Stimulated activated naive CD8-positive, alpha-beta T cell treated with anti-CD3 and anti-CD28 coated beads, Interleukin-15, amount 100 ng/mL, for 72 hours (primary cell): ENCODE measurements at regions not wholly inside any gene's neighbourhood (a gene's known extent, or its start where the extent isn't known, plus 50 kb on each side); places are given as distances from the start of the nearest gene placed in this dataset.

Experiments
- ATAC-seq: fragments of 150-1000 bp; cut with Tn5 transposase; 2 replicates; pipeline ENCODE4 v1.10.0; 2021; ENCODE audit warnings: mild to moderate bottlenecking, moderate library complexity
- DNase-seq, 2 donors: peaks; one replicate each; pipeline ENCODE4 v3.0.0; 2021 to 2022
- H3K27ac Mint-ChIP-seq, 2 donors: one replicate each; pipeline ENCODE4 v1.8.0; 2022; ENCODE audit warnings: mild to moderate bottlenecking in 2 of 2, mixed read lengths in 2 of 2, moderate library complexity in 2 of 2
- H3K27me3 Mint-ChIP-seq: one replicate; pipeline ENCODE4 v1.8.0; 2022; ENCODE audit warnings: mixed read lengths
- H3K4me1 Mint-ChIP-seq: one replicate; pipeline ENCODE4 v1.8.0; 2022; ENCODE audit warnings: mild to moderate bottlenecking, mixed read lengths
- H3K4me3 Mint-ChIP-seq, 2 donors: one replicate each; pipeline ENCODE4 v1.8.0; 2022; ENCODE audit warnings: mild to moderate bottlenecking in 2 of 2, mixed read lengths in 2 of 2, moderate library complexity in 1 of 2
- H3K9me3 Mint-ChIP-seq, 2 donors: one replicate each; pipeline ENCODE4 v1.8.0; 2022; ENCODE audit warnings: mixed read lengths in 2 of 2

DNA sequence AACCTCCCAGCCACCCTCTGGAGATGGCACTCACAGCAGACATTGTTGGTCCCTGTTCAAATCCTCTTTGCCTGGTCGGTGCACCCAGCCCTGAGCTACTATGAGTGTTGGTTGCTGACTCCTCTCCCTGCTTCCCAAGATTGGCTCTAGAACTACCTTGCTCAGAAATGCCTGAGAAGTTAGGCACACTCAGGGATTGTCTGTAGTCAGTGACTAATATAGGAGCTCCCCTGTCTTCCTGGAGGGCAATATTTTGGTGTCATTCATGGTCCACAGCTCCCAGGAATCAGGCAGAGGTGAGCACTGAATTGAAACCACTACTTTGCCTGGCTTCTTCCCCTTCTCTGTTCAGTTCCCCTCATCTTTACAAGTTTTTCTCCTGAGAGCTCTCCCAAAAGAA, 325.9 kb downstream of the MIAT start:
- ATAC-seq (no peak), DNase-seq (no peak)
- Mint-ChIP-seq H3K9me3 (no peaks in the 10 kb centered on the region), H3K4me1 (no peaks in the 10 kb centered on the region), H3K4me3 (no peak overlapping the region), H3K27me3 (no peaks in the 10 kb centered on the region), H3K27ac (no peak overlapping the region)

DNA sequence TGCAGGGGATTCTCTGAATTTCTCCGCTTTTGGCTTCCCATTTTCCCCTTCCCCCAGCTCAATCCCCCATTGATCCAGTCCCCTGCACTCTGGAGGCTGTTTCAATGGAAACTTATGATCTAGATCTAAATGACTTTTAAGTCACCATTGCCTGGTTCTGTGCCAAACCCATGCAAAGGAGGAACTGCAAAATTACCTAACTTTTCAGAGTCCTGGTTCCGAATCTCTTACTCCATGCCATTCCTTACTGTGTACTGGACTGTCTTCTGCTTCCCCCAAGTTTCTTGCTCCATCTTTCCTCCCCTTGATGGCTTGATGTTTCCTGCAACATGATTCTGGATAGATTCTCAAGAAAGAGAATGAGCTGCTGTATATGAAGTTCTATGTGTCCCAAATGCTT, 327.8 kb downstream of the MIAT start:
- Mint-ChIP-seq H3K27me3 (no peaks in the 10 kb centered on the region), H3K27ac (no peak overlapping the region), H3K4me3 (no peak overlapping the region), H3K9me3 (no peaks in the 10 kb centered on the region), H3K4me1 (no peaks in the 10 kb centered on the region)
- no peak for ATAC-seq
- DNase-seq: no peak

DNA sequence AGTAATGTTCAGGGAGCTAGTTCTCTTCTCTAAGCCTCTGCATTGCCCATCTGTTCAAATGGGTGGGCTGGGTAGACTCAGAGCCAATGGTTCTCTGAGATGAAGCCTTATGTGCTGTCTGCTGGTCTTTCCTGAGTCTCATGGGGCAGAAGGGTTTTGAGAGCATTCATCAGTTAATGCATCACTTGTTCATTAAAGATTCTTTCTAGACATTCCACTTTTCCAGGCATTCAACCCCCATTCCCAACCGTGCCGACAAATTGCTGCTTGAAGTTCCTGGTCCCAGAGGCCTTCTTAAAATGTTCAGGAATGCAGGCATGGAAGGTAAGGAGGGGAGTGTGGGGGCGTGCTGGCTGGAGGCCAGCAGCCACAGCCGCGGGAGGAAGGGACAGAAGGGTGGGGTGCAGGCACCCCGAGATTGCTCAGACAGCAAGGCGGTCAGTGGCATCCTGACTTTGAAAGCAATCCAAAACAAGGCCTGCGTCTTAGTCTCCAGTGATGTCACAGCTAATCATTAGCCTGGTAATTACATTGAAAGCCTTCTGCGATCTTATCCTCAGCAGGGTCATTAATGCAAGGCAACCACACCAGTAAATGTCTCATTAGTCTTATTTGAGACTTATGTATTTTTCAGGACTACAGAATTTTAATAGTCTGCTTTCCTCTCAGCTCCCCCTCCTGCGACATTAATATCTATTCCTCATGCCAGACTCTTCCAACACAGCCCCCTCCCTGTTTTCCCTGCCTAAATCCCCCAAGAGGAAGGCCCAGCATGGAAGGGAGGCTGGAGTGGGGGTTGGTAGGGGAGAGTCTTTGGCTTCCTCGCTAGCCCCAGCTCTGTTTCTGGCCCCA, 328.8 kb downstream of the MIAT start:
- H3K9me3 Mint-ChIP-seq: no peaks in the 10 kb centered on the region
- ATAC-seq: no peak
- H3K27ac Mint-ChIP-seq: no peak overlapping the region
- no peaks in the 10 kb centered on the region for H3K27me3 Mint-ChIP-seq
- no peak overlapping the region for H3K4me3 Mint-ChIP-seq
- no peak for DNase-seq
- H3K4me1 Mint-ChIP-seq: no peaks in the 10 kb centered on the region

DNA sequence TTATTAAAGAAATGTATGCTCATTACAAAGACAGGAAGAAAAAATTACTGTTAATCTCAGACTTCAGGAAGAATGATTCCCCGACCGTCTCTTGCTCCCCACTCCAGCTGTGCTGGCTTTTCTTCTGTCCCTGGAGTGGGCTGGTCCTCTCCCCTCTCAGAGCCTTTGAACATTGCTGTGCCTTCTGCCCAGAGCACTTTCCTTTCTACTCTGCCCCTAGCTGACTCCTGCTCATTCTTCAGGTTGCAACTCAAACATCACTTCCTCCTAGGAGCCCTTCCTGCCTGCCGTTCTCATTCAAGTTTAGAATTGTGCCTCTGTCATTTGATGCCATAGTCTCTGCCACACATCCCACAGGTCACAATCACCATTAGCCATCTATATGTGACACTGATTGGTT, 329.5 kb downstream of the MIAT start:
- Mint-ChIP-seq H3K27ac (no peak overlapping the region), H3K4me3 (no peak overlapping the region), H3K9me3 (no peaks in the 10 kb centered on the region), H3K27me3 (no peaks in the 10 kb centered on the region), H3K4me1 (no peaks in the 10 kb centered on the region)
- no peak for DNase-seq
- ATAC-seq: no peak

DNA sequence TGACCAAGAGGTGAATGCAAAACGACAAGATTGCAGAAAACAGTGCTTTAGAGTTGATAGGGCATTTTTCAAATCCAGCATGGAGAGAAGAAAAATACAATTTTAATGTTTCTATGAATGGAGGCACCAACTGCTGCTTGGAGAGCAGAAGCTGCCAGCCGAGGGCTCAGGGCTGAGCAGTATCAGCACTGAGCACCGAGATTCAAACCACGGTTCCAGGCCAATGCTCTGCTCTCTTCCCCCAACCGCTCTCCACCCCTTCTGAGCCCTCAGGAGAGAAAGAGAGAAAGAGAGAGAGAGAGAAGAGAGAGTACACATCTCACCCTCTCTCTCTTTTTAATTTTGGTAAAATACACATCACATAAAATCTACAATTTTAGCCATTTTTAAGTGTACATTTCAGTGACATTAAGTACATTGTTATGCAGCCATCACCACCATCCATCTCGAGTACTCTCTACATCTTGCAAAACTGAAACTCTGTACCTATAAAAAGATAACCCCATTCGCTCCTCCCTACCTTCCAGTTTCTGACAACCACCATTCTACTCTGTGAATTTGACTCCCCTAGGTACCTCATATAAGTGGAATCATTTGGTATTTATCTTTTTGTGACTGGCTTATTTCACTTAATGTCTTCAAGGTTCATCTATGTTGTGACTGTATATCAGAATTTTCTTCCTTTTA, 333.3 kb downstream of the MIAT start:
- Mint-ChIP-seq H3K27me3 (no peaks in the 10 kb centered on the region), H3K4me3 (no peak overlapping the region), H3K9me3 (no peaks in the 10 kb centered on the region), H3K27ac (no peak overlapping the region), H3K4me1 (no peaks in the 10 kb centered on the region)
- ATAC-seq: no peak
- DNase-seq: no peak

DNA sequence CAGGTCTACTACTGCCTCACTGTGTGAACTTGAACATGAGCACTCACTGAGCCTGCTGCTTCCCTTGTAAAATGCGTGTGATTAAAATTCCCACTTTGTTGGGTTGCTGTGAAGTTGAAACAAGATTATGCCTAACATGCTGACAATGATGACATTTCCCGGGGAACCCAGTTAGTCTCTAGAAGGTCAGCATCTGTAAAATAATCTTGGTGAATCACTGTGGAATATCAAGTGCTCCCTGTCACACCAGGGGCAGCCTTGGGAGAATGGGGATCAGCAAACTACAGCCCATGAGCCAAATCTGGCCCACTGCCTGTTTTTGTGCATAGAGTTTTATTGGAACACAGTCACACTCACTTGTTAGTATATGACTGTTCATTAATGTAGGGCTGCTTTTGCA, 335.2 kb downstream of the MIAT start:
- no peak for DNase-seq
- Mint-ChIP-seq H3K4me1 (no peaks in the 10 kb centered on the region), H3K4me3 (no peak overlapping the region), H3K27ac (no peak overlapping the region), H3K27me3 (no peaks in the 10 kb centered on the region), H3K9me3 (no peaks in the 10 kb centered on the region)
- ATAC-seq: no peak

DNA sequence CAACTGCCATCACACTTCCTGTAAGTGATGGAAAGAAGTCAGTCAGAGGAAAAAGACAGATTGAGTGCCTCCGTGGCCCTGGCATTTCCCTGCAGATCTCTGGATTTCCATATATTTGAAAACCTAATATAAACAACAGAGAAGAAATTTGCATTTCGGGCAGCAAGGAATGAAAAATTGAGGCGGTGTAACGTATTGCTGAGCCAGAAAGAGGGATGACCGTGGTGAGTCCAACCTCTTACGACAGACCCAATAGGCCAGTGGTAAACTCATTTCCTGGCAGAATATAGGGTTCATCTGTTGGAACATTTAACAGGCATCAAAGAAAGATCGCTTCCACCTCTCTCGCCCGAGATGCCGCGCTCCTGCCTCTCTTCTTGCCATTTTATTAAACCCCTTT, 336.5 kb downstream of the MIAT start:
- no peak for ATAC-seq

DNA sequence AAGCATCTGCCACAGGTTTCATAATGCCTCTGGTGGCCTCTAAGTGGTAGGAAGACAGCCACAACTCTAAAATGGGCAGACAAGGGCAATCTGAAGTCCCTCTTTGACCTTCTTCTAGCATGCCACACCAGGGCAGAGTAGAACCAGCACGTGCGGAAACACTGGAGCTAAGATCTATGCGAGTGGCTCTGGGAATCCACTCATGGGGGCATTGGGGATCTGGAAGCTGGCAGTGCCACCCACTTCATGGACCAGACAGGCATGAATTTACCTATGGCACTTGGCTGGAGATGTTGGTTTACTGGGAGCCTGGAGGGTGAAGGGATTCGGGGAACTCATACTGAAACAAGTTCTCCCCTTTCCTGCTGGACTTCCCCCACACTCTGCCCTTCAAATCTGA, 337.4 kb downstream of the MIAT start:
- Mint-ChIP-seq H3K27ac (no peak overlapping the region), H3K9me3 (no peaks in the 10 kb centered on the region), H3K4me3 (no peak overlapping the region), H3K27me3 (no peaks in the 10 kb centered on the region), H3K4me1 (no peaks in the 10 kb centered on the region)
- ATAC-seq: no peak
- no peak for DNase-seq

More for the DNA sequence above, 336.5 kb downstream of the MIAT start:
- Mint-ChIP-seq H3K4me3 (no peak overlapping the region), H3K9me3 (no peaks in the 10 kb centered on the region), H3K27ac (no peak overlapping the region), H3K4me1 (no peaks in the 10 kb centered on the region), H3K27me3 (no peaks in the 10 kb centered on the region)
- DNase-seq: no peak

DNA sequence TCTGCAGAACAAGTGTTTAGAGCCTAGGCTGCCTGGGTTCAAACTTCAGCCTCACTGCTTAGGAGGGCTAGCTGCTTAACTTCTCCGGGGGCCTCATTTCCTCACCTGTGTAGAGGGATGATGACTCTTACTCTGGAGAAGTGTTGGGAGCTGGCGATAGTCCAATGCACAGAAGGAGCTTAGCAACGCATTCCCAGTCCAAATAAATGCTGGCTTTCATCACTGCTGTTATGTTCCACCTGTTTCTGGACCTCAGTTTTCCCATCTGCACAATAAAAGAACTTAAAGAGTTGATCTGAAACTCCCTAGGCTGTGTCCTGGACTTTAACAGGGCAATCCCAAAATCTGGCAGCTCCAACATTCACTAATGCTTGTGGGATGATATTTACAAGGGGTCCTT, 337.8 kb downstream of the MIAT start:
- no peak overlapping the region for H3K4me3 Mint-ChIP-seq
- H3K27me3 Mint-ChIP-seq: no peaks in the 10 kb centered on the region
- DNase-seq (no peak), ATAC-seq (no peak)
- no peaks in the 10 kb centered on the region for H3K4me1 Mint-ChIP-seq
- no peaks in the 10 kb centered on the region for H3K9me3 Mint-ChIP-seq
- no peak overlapping the region for H3K27ac Mint-ChIP-seq

DNA sequence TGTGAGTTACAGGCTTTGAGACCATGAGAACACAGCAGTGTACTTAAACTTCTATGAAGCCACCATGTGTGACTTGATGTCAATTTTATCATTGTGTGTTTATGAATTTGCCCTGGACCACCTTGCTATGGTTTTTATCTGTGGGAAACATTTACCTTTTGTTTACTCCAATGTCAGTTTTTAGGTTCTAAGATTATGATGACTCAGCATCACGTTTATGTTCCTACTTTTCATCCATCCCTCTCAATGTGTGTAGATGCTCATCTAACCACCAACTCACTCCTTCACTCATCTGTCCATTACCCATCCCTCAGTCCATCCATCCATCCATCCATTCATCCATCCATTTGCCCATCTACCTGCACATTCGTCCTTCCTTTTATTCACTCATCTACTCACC, 338.8 kb downstream of the MIAT start:
- H3K27me3 Mint-ChIP-seq: no peaks in the 10 kb centered on the region
- no peak for ATAC-seq
- H3K4me1 Mint-ChIP-seq: no peaks in the 10 kb centered on the region
- H3K9me3 Mint-ChIP-seq: no peaks in the 10 kb centered on the region
- no peak for DNase-seq
- H3K27ac Mint-ChIP-seq: no peak overlapping the region
- no peak overlapping the region for H3K4me3 Mint-ChIP-seq

DNA sequence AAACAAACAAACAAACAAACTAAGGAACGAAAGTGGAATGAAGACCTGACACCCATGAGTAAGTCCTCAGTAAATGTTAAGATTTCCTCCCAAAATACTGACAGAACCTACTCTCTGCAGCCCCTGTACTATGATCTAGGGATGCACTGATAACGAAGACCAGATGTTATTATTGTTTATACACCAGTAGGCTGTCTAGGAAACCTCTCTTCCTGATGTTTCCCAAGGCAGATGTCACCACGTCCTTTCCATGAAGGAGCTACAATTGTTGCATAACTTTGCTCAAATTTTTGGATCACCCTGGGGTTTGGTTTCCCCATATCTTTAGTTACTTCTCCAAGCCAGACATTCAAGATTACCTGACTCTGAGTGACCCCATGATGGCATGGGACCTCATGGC, 340.7 kb downstream of the MIAT start:
- no peak overlapping the region for H3K4me3 Mint-ChIP-seq
- DNase-seq: no peak

DNA sequence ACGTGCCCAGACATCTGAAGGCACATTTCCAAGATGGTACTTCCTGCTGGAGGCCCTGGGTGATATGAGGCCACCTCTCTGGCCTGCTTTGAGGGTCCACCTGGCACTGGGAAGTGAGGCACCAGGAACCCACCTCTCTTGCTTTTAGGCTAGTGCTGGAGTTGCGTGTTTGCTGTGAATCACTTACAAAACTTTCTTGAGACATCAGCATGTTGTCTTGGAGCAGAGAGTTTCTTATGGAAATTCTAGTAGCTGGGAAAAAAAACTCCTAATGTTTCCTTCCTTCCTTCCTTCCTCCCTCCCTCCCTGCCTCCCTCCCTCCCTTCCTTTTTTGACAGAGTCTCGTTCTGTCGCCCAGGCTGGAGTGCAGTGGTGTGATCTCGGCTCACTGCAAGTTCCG, 341.3 kb downstream of the MIAT start:
- no peak overlapping the region for H3K27ac Mint-ChIP-seq
- no peaks in the 10 kb centered on the region for H3K9me3 Mint-ChIP-seq
- H3K27me3 Mint-ChIP-seq: no peaks in the 10 kb centered on the region
- no peak overlapping the region for H3K4me3 Mint-ChIP-seq
- DNase-seq (no peak), ATAC-seq (no peak)
- no peaks in the 10 kb centered on the region for H3K4me1 Mint-ChIP-seq

More for the DNA sequence above, 340.7 kb downstream of the MIAT start:
- ATAC-seq: no peak
- Mint-ChIP-seq H3K27me3 (no peaks in the 10 kb centered on the region), H3K4me1 (no peaks in the 10 kb centered on the region), H3K27ac (no peak overlapping the region), H3K9me3 (no peaks in the 10 kb centered on the region)

DNA sequence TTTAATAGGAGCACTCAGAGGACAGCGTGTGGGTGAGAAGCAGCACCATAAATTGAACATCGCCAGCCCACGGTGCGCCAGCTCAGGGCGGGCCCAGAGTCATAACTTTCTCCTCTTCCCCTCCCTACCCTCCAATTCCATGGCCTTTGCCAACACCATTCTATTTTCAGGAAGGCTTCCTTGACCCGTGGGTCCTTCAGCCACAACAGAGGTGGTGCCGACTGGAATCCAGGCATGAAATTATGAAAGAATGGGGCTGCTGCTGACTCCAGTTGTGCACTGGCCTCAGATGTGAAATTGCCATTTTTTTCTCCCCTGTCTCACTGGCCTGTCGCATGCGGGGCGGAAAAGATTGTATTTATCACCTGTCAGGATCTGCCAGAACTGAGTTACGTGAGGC, 345.9 kb downstream of the MIAT start:
- ATAC-seq (no peak), DNase-seq (no peak)
- Mint-ChIP-seq H3K27me3 (no peaks in the 10 kb centered on the region), H3K9me3 (no peaks in the 10 kb centered on the region), H3K4me3 (no peak overlapping the region), H3K27ac (no peak overlapping the region), H3K4me1 (no peaks in the 10 kb centered on the region)

DNA sequence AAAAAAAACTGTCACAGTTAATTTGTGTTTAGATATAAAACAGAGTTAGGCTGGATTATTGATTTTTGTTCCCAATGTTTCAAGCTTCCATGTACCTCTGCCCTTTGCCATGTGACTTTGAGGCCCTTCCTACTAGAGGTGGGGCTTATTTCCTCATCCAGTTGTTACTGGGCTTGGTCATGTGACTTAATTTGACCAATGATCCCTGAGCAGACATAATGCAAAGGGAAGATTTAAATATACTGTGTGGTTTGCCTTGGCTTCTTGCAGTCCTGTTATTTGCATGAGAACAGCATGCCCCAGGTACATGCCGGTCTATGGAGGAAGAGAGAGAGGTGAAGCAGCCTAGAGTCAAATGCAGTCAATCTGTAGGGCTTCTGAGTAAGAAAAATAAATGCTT, 347.0 kb downstream of the MIAT start:
- Mint-ChIP-seq H3K4me1 (no peaks in the 10 kb centered on the region), H3K9me3 (no peaks in the 10 kb centered on the region), H3K27me3 (no peaks in the 10 kb centered on the region), H3K27ac (no peak overlapping the region), H3K4me3 (no peak overlapping the region)
- DNase-seq (no peak), ATAC-seq (no peak)

DNA sequence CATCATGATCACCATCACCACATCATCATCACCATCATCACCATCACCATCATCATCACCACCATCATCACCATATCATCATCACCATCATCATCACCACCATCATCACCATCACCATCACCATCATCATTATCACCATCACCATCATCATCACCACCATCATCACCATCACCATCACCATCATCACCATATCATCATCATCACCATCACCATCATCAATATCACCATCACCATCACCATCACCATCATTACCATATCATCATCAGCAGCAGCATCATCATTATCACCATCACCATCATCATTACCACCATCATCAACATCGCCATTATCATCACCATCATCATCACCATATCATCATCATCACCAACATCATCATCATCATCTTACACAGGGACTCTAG, 351.1 kb downstream of the MIAT start:
- no peak for ATAC-seq
- DNase-seq: no peak
- Mint-ChIP-seq H3K9me3 (no peaks in the 10 kb centered on the region), H3K27ac (no peak overlapping the region), H3K27me3 (no peaks in the 10 kb centered on the region), H3K4me3 (no peak overlapping the region), H3K4me1 (no peaks in the 10 kb centered on the region)

DNA sequence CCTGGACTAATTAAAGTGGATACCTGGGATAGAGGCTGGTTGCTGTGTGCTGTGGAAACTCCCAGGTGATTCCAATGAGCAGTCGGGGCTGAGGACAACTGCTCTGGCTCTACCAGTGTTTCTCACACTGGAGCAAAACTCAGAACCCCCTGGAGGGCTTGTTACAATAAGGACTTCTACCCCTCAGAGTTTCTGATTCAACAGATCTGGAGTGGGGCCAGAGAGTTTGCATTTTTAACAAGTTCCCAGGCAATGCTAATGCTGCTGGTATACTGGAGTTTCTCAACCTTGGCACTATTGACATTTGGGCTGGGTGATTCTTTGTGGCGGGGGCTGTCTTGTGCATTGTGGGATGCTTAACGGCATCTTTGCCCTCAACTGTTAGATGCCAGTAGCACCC, 353.7 kb downstream of the MIAT start:
- DNase-seq: no peak
- Mint-ChIP-seq H3K27ac (no peak overlapping the region), H3K27me3 (no peaks in the 10 kb centered on the region), H3K4me1 (no peaks in the 10 kb centered on the region), H3K4me3 (no peak overlapping the region), H3K9me3 (no peaks in the 10 kb centered on the region)
- ATAC-seq: no peak

DNA sequence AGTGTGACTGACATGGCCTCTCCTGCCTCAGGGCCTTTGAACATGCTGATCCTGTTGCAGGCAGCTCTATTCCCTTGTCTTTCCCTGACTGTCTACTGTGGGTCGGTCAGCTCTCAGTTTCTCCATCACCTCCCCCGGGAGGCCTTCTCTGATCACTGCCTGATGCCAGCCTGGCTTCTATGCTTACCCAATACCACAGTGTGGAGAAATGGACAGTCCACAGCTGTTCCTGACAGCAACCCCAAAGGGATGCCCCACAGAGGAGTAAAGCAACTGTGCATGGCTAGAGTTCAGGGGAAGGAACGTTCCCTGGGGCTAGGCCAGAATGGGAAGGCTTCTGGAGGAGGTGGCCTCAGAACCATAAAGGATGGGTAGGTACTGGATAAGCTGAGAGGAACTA, 354.3 kb downstream of the MIAT start:
- DNase-seq (no peak), ATAC-seq (no peak)
- no peak overlapping the region for H3K27ac Mint-ChIP-seq
- H3K4me3 Mint-ChIP-seq: no peak overlapping the region
- no peaks in the 10 kb centered on the region for H3K27me3 Mint-ChIP-seq
- H3K4me1 Mint-ChIP-seq: no peaks in the 10 kb centered on the region
- H3K9me3 Mint-ChIP-seq: no peaks in the 10 kb centered on the region
